IPS-20b (cell line): ENCODE measurements at regions not wholly inside any gene's neighbourhood (a gene's known extent, or its start where the extent isn't known, plus 50 kb on each side); places are given as distances from the start of the nearest gene placed in this dataset.
"Not testable (repeated sequence)": the region's sequence is repeated elsewhere in the genome, so short reads cannot be mapped to it uniquely, and the experiment has no call there.

Experiments used
- H3K27ac ChIP-seq: one replicate; pipeline ENCODE4 v1.5.1; 2013; ENCODE audit warnings: low read length
- H3K27me3 ChIP-seq: 2 replicates; pipeline ENCODE4 v1.6.1; 2013; ENCODE audit warnings: mild to moderate bottlenecking, low read length, inconsistent platforms; ENCODE audit not compliant: insufficient read depth
- H3K36me3 ChIP-seq: 2 replicates; pipeline ENCODE4 v1.6.1; 2013; ENCODE audit warnings: low read depth, mild to moderate bottlenecking, inconsistent platforms, low read length, moderate library complexity; ENCODE audit not compliant: insufficient read depth
- H3K4me1 ChIP-seq: 2 replicates; pipeline ENCODE4 v1.6.1; 2013; ENCODE audit warnings: mild to moderate bottlenecking, control low read depth, inconsistent platforms, low read length, moderate library complexity; ENCODE audit not compliant: insufficient read depth
- H3K4me3 ChIP-seq: 2 replicates; pipeline ENCODE4 v1.5.1; 2013; ENCODE audit warnings: mild to moderate bottlenecking, low read length, inconsistent platforms
- H3K9ac ChIP-seq: 2 replicates; pipeline ENCODE4 v1.6.1; 2013; ENCODE audit warnings: low read depth, mild to moderate bottlenecking, inconsistent platforms, low read length, moderate library complexity
- H3K9me3 ChIP-seq: 2 replicates; pipeline ENCODE4 v1.6.1; 2013; ENCODE audit warnings: mild to moderate bottlenecking, low read depth, low read length, inconsistent platforms; ENCODE audit not compliant: insufficient read depth

DNA sequence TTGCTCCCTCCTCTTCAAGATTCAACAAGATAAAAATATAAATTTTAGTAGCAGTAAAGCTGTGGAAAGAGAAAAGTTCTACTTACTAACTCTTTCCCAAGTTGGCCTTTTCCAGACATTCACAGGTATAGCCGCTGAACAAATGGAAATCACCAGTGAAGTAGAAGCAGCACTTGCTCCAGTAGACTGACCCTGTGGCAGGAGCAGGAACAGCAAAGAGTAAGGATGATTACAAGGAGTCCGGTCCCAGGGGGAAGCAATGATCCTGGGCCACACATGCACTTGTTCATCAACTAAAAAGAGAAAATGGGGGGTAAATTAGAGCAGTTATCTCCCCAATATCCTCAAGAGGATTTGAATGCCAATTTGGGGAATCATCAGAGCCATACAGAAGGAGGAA is 184.9 kb downstream of the NAF1 start:
- no peak overlapping the region for H3K9ac ChIP-seq
- H3K4me3 ChIP-seq = no peak overlapping the region
- no peaks in the 10 kb centered on the region for H3K36me3 ChIP-seq
- no peaks in the 10 kb centered on the region for H3K9me3 ChIP-seq
- peaks cover 6% of the 10 kb centered on the region; the same call in 1 of the 2 replicates for H3K4me1 ChIP-seq
- H3K27me3 ChIP-seq = no peaks in the 10 kb centered on the region
- no peak overlapping the region for H3K27ac ChIP-seq

GRCh38 chr4:162978398-162978797 is 188.3 kb downstream of the NAF1 start:
- Histone ChIP-seq H3K36me3 (no peaks in the 10 kb centered on the region), H3K27ac (no peak overlapping the region), H3K9ac (no peak overlapping the region), H3K27me3 (no peaks in the 10 kb centered on the region), H3K4me1 (no peaks in the 10 kb centered on the region), H3K4me3 (no peak overlapping the region), H3K9me3 (no peaks in the 10 kb centered on the region)

GRCh38 chr4:162977788-162978187 is 188.9 kb downstream of the NAF1 start:
- Histone ChIP-seq H3K4me3 (no peak overlapping the region), H3K9ac (no peak overlapping the region), H3K27ac (no peak overlapping the region), H3K9me3 (no peaks in the 10 kb centered on the region), H3K36me3 (no peaks in the 10 kb centered on the region), H3K27me3 (no peaks in the 10 kb centered on the region), H3K4me1 (peaks cover 3% of the 10 kb centered on the region)

- H3K4me3 ChIP-seq = no peak overlapping the region
- H3K27me3 ChIP-seq = no peaks in the 10 kb centered on the region
- H3K4me1 ChIP-seq = peaks cover 5% of the 10 kb centered on the region
- no peak overlapping the region for H3K27ac ChIP-seq
- H3K9ac ChIP-seq = no peak overlapping the region
- no peaks in the 10 kb centered on the region for H3K9me3 ChIP-seq
- no peaks in the 10 kb centered on the region for H3K36me3 ChIP-seq
These were observed 193.9 kb downstream of the NAF1 start for GRCh38 chr4:162972661-162973330.

DNA sequence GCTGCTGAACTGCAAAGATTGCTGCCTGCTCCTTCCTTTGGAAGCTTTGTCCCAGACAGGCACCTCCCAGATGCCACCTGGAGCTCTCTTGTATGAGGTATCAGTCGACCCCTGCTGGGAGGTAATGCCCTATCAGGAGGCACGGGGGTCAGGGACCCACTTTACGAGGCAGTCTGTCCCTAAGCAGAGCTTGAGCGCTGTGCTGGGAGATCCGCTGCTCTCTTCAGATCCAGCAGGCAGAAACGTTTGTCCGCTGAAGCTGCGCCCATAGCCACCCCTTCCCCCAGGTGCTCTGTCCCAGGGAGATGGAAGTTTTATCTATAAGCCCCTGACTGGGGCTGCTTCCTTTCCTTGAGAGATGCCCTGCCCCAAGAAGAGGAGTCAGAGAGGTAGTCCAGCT is 197.5 kb downstream of the NAF1 start:
- no peaks in the 10 kb centered on the region for H3K27me3 ChIP-seq
- H3K36me3 ChIP-seq = no peaks in the 10 kb centered on the region
- no peaks in the 10 kb centered on the region for H3K9me3 ChIP-seq
- no peak overlapping the region for H3K4me3 ChIP-seq
- no peak overlapping the region for H3K9ac ChIP-seq
- H3K4me1 ChIP-seq = peaks cover 5% of the 10 kb centered on the region
- H3K27ac ChIP-seq = no peak overlapping the region

GRCh38 chr4:162965978-162966377 is 200.7 kb downstream of the NAF1 start:
- not testable (repeated sequence) for H3K4me3 ChIP-seq, H3K4me1 ChIP-seq, H3K36me3 ChIP-seq, H3K27me3 ChIP-seq, H3K27ac ChIP-seq, H3K9me3 ChIP-seq, H3K9ac ChIP-seq

DNA sequence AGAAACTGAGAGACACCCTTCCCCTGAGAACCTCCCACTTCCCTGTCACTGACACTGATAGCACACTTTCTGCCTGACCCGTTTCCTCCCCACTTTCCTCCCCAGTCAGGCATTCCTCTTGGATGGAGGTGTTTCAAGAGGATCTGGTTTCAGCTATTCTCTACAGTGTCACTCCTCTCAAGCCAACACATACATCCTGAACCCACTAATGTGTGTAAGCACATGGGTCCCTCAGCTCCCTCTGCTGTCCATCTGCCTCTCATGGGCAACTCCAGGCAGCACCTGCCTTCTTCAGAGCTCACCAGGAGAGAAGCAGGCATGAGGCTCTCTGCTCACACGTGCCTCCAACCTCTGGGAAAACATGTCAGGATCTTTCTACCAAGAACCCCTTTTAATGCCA is 207.6 kb downstream of the NAF1 start:
- H3K9me3 ChIP-seq = no peaks in the 10 kb centered on the region
- no peaks in the 10 kb centered on the region for H3K36me3 ChIP-seq
- H3K4me3 ChIP-seq = no peak overlapping the region
- no peak overlapping the region for H3K9ac ChIP-seq
- no peaks in the 10 kb centered on the region for H3K27me3 ChIP-seq
- H3K4me1 ChIP-seq = no peaks in the 10 kb centered on the region
- H3K27ac ChIP-seq = no peak overlapping the region

- 0 out of 2 replicates have a peak, but pooled peaks cover under 1% of the 10 kb centered on the region for H3K4me1 ChIP-seq
- H3K27me3 ChIP-seq = no peaks in the 10 kb centered on the region
- H3K9ac ChIP-seq = no peak overlapping the region
- H3K27ac ChIP-seq = no peak overlapping the region
- H3K9me3 ChIP-seq = no peaks in the 10 kb centered on the region
- H3K4me3 ChIP-seq = no peak overlapping the region
- H3K36me3 ChIP-seq = no peaks in the 10 kb centered on the region
These were observed 209.1 kb downstream of the NAF1 start for GRCh38 chr4:162957521-162958143.

- no peak overlapping the region for H3K27ac ChIP-seq
- no peak overlapping the region for H3K9ac ChIP-seq
- H3K27me3 ChIP-seq = no peaks in the 10 kb centered on the region
- no peak overlapping the region for H3K4me3 ChIP-seq
- H3K4me1 ChIP-seq = peaks cover 5% of the 10 kb centered on the region; the same call in 1 of the 2 replicates
- H3K36me3 ChIP-seq = no peaks in the 10 kb centered on the region
- no peaks in the 10 kb centered on the region for H3K9me3 ChIP-seq
These were observed 211.7 kb downstream of the NAF1 start for GRCh38 chr4:162954976-162955375.

DNA sequence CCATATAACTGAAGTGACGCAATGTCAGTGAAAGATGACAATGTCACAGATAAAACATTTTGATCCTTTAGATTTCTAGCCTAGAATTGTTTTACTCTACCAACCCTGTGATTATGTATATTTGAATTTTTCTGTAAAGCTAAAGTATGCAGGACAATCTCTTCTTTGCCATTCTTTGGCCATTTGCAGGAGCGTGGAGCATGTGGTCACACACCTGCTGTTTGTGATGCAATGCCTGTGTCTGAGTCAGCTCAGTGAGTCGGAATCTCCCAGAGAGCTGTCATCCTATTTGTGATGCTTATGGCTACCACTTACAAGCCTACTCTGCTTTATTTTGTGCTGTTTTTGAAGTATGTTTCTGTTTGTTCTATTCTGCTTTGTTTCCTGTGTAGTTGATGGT is 214.5 kb downstream of the NAF1 start:
- H3K36me3 ChIP-seq = no peaks in the 10 kb centered on the region

DNA sequence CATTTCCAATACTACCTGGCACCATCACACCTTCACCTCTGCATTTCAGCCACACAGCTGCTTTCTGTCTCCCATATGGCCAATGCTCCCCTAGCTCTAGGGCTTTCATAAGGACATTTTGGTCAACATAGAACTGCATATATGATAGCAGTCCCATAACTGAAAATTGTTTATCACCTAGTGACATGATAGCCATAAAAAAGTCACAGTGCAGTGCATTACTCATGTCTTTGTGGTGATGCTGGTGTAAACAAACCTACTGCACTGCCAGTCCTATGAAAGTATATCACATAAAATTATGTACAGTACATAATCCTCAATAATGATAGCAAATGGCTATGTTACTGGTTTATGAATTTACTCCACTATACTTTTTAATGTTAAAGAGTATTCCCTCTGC is 221.0 kb downstream of the NAF1 start:
- no peak overlapping the region for H3K4me3 ChIP-seq
- H3K36me3 ChIP-seq = no peaks in the 10 kb centered on the region
- H3K9ac ChIP-seq = no peak overlapping the region
- no peaks in the 10 kb centered on the region for H3K27me3 ChIP-seq
- no peaks in the 10 kb centered on the region for H3K4me1 ChIP-seq
- no peaks in the 10 kb centered on the region for H3K9me3 ChIP-seq
- no peak overlapping the region for H3K27ac ChIP-seq

More for the DNA sequence above, 214.5 kb downstream of the NAF1 start:
- H3K9ac ChIP-seq = no peak overlapping the region
- peaks cover 5% of the 10 kb centered on the region; the same call in 1 of the 2 replicates for H3K4me1 ChIP-seq
- no peaks in the 10 kb centered on the region for H3K9me3 ChIP-seq
- no peak overlapping the region for H3K4me3 ChIP-seq
- H3K27me3 ChIP-seq = no peaks in the 10 kb centered on the region
- H3K27ac ChIP-seq = no peak overlapping the region

- no peaks in the 10 kb centered on the region for H3K36me3 ChIP-seq
- H3K27me3 ChIP-seq = no peaks in the 10 kb centered on the region
- H3K4me1 ChIP-seq = no peaks in the 10 kb centered on the region
- no peak overlapping the region for H3K27ac ChIP-seq
- H3K9me3 ChIP-seq = no peaks in the 10 kb centered on the region
- no peak overlapping the region for H3K9ac ChIP-seq
- H3K4me3 ChIP-seq = no peak overlapping the region
These were observed 223.4 kb downstream of the NAF1 start for GRCh38 chr4:162943263-162943662.
